ENCODE measurements at regions not wholly inside any gene's neighbourhood (a gene's known extent, or its start where the extent isn't known, plus 50 kb on each side); places are given as distances from the start of the nearest gene placed in this dataset.

DNA sequence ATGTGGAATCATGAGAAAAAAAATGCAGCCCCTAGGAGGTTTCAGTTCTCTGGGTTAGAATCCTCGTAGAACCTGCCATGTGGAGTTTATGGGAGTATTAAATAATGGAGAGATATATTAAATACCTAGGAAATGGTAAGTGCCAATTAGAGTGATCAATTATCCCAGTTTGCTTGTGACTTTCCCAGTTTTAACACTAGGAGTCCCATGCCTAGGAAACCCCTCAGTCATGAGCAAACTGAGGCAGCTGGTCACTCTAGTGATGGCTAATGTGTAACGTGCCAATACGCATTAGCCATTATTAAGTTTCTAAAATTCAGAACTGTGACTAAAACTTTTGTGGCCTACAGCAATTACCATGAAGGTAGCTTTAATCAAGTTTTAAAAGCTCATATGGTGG lies 720.6 kb downstream of the TAF11L14 start:
- TF ChIP-seq ZNF350 (tag by site-specific recombination; IDR thresholded peaks at IDR 0.05) (no peak), SP7 (tag by site-specific recombination; IDR thresholded peaks at IDR 0.05) (no peak), ZNF660 (tag by site-specific recombination; IDR thresholded peaks at IDR 0.05) (no peak), CTCF (tag by site-specific recombination; IDR thresholded peaks at IDR 0.05) (no peak), BCL11B (tag by site-specific recombination; IDR thresholded peaks at IDR 0.05; ENCODE audit: low read depth) (no peak), ZNF274 (IDR thresholded peaks at IDR 0.05; ENCODE audit: low read length) (no peak), ZNF274 (tag by site-specific recombination; IDR thresholded peaks at IDR 0.05; ENCODE audit: borderline replicate concordance) (no peak), ZBTB17 (tag by site-specific recombination; IDR thresholded peaks at IDR 0.05) (no peak), YY1 (tag by site-specific recombination; IDR thresholded peaks at IDR 0.05) (no peak), ZNF114 (tag by site-specific recombination; IDR thresholded peaks at IDR 0.05) (no peak), GLI4 (tag by site-specific recombination; IDR thresholded peaks at IDR 0.05) (no peak), ZNF747 (tag by site-specific recombination; IDR thresholded peaks at IDR 0.05) (no peak)
- TF ChIP-seq, protein P1, sequence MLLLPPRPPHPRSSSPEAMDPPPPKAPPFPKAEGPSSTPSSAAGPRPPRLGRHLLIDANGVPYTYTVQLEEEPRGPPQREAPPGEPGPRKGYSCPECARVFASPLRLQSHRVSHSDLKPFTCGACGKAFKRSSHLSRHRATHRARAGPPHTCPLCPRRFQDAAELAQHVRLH (tag by site-specific recombination; IDR thresholded peaks at IDR 0.05) = no peak
- TF ChIP-seq, protein P2, sequence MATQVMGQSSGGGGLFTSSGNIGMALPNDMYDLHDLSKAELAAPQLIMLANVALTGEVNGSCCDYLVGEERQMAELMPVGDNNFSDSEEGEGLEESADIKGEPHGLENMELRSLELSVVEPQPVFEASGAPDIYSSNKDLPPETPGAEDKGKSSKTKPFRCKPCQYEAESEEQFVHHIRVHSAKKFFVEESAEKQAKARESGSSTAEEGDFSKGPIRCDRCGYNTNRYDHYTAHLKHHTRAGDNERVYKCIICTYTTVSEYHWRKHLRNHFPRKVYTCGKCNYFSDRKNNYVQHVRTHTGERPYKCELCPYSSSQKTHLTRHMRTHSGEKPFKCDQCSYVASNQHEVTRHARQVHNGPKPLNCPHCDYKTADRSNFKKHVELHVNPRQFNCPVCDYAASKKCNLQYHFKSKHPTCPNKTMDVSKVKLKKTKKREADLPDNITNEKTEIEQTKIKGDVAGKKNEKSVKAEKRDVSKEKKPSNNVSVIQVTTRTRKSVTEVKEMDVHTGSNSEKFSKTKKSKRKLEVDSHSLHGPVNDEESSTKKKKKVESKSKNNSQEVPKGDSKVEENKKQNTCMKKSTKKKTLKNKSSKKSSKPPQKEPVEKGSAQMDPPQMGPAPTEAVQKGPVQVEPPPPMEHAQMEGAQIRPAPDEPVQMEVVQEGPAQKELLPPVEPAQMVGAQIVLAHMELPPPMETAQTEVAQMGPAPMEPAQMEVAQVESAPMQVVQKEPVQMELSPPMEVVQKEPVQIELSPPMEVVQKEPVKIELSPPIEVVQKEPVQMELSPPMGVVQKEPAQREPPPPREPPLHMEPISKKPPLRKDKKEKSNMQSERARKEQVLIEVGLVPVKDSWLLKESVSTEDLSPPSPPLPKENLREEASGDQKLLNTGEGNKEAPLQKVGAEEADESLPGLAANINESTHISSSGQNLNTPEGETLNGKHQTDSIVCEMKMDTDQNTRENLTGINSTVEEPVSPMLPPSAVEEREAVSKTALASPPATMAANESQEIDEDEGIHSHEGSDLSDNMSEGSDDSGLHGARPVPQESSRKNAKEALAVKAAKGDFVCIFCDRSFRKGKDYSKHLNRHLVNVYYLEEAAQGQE (tag by site-specific recombination; IDR thresholded peaks at IDR 0.05) = no peak
- TF ChIP-seq, protein P3, sequence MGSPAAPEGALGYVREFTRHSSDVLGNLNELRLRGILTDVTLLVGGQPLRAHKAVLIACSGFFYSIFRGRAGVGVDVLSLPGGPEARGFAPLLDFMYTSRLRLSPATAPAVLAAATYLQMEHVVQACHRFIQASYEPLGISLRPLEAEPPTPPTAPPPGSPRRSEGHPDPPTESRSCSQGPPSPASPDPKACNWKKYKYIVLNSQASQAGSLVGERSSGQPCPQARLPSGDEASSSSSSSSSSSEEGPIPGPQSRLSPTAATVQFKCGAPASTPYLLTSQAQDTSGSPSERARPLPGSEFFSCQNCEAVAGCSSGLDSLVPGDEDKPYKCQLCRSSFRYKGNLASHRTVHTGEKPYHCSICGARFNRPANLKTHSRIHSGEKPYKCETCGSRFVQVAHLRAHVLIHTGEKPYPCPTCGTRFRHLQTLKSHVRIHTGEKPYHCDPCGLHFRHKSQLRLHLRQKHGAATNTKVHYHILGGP (tag by site-specific recombination; IDR thresholded peaks at IDR 0.05) = no peak

All from HEK293 (cell line).